IMR-90 (cell line): ENCODE measurements at regions not wholly inside any gene's neighbourhood (a gene's known extent, or its start where the extent isn't known, plus 50 kb on each side); places are given as distances from the start of the nearest gene placed in this dataset.

ENCODE experiments used
- BHLHE40 ChIP-seq: fragments of 150-350 bp; IDR thresholded peaks from 2 replicates; pipeline ENCODE4 v1.6.1; 2016; ENCODE audit warnings: mild to moderate bottlenecking, low read depth, low read length
- CEBPB ChIP-seq: IDR thresholded peaks from 2 replicates; pipeline ENCODE4 v1.6.1; 2012; ENCODE audit warnings: low read depth, low read length, improper control_type of control experiment
- FOS ChIP-seq: fragments of 150-350 bp; IDR thresholded peaks from 2 replicates; pipeline ENCODE4 v1.6.1; 2016; ENCODE audit warnings: low read depth, low read length
- MXI1 ChIP-seq: IDR thresholded peaks from 2 replicates; pipeline ENCODE4 v1.6.1; 2012; ENCODE audit warnings: low read depth, mild to moderate bottlenecking, low read length, moderate library complexity, borderline replicate concordance
- POLR2A ChIP-seq: IDR thresholded peaks from 2 replicates; pipeline ENCODE4 v1.6.1; 2012; ENCODE audit warnings: mild to moderate bottlenecking, low read depth, low read length
- RAD21 ChIP-seq: IDR thresholded peaks from 2 replicates; pipeline ENCODE4 v1.6.1; 2012; ENCODE audit warnings: low read length, improper control_type of control experiment
- TF ChIP-seq, protein P1 (sequence below): conservative IDR thresholded peaks from 2 replicates; pipeline ENCODE4 v1.5.1; 2012; ENCODE audit warnings: mild to moderate bottlenecking, low read depth, low read length, improper control_type of control experiment
- TF ChIP-seq, protein P2 (sequence below): fragments of 150-350 bp; IDR thresholded peaks from 2 replicates; pipeline ENCODE4 v1.6.1; 2016; ENCODE audit warnings: low read depth, mild to moderate bottlenecking, low read length, moderate library complexity, borderline replicate concordance

DNA sequence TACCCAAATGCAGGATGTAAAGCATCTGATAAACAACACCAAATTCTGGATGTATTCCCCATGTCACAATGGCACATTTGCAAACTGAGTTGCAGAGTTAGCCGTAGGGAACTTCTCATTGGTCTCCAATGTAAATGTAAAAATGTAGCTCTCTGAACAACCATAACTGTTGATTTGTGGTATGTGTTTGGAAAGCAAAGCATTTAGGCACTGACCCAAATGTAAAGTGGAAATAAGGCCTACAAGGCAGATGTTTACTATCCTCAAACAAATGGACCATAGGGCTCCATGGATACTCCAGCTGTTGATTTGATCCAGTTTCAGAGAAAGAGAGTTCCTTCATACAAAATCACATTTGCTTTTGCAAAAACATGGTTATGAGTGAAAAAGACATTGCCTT is 223.0 kb upstream of the ELAC2 start:
- no peak for TF ChIP-seq CEBPB
- no peak for TF ChIP-seq POLR2A
- TF ChIP-seq BHLHE40: no peak
- TF ChIP-seq, protein P1, sequence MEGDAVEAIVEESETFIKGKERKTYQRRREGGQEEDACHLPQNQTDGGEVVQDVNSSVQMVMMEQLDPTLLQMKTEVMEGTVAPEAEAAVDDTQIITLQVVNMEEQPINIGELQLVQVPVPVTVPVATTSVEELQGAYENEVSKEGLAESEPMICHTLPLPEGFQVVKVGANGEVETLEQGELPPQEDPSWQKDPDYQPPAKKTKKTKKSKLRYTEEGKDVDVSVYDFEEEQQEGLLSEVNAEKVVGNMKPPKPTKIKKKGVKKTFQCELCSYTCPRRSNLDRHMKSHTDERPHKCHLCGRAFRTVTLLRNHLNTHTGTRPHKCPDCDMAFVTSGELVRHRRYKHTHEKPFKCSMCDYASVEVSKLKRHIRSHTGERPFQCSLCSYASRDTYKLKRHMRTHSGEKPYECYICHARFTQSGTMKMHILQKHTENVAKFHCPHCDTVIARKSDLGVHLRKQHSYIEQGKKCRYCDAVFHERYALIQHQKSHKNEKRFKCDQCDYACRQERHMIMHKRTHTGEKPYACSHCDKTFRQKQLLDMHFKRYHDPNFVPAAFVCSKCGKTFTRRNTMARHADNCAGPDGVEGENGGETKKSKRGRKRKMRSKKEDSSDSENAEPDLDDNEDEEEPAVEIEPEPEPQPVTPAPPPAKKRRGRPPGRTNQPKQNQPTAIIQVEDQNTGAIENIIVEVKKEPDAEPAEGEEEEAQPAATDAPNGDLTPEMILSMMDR: no peak
- TF ChIP-seq MXI1: no peak
- TF ChIP-seq RAD21: no peak
- no peak for TF ChIP-seq FOS
- TF ChIP-seq, protein P2, sequence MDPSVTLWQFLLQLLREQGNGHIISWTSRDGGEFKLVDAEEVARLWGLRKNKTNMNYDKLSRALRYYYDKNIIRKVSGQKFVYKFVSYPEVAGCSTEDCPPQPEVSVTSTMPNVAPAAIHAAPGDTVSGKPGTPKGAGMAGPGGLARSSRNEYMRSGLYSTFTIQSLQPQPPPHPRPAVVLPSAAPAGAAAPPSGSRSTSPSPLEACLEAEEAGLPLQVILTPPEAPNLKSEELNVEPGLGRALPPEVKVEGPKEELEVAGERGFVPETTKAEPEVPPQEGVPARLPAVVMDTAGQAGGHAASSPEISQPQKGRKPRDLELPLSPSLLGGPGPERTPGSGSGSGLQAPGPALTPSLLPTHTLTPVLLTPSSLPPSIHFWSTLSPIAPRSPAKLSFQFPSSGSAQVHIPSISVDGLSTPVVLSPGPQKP: no peak
